Mesodermal cell (in vitro differentiated cells): ENCODE measurements at regions not wholly inside any gene's neighbourhood (a gene's known extent, or its start where the extent isn't known, plus 50 kb on each side); places are given as distances from the start of the nearest gene placed in this dataset.
"Not testable (repeated sequence)": the region's sequence is repeated elsewhere in the genome, so short reads cannot be mapped to it uniquely, and the experiment has no call there.

Experiments
- H3K27ac ChIP-seq: 2 replicates; pipeline ENCODE4 v1.7.0; 2013; ENCODE audit warnings: mild to moderate bottlenecking, low read depth, low read length, moderate library complexity; ENCODE audit not compliant: severe bottlenecking
- H3K36me3 ChIP-seq: 2 replicates; pipeline ENCODE4 v1.7.1; 2013; ENCODE audit warnings: mild to moderate bottlenecking, low read length, moderate library complexity; ENCODE audit not compliant: control insufficient read depth, insufficient read depth
- H3K4me1 ChIP-seq: one replicate; pipeline ENCODE4 v1.7.1; 2013; ENCODE audit warnings: mild to moderate bottlenecking, low read length; ENCODE audit not compliant: insufficient read depth, control insufficient read depth, poor library complexity, severe bottlenecking
- H3K4me3 ChIP-seq: 2 replicates; pipeline ENCODE4 v1.7.0; 2013; ENCODE audit warnings: low read length, control low read depth, mild to moderate bottlenecking; ENCODE audit not compliant: insufficient read depth, poor library complexity, severe bottlenecking; ENCODE audit errors: extremely low read depth
- H3K9me3 ChIP-seq: 2 replicates; pipeline ENCODE4 v1.7.1; 2013; ENCODE audit warnings: mild to moderate bottlenecking, low read length, moderate library complexity; ENCODE audit not compliant: control insufficient read depth
- WGBS, 2 experiments: methylation state at CpG; one replicate each; pipeline ENCODE4 v1.1.5; 2013; ENCODE audit warnings: missing lambda C conversion rate in 2 of 2; ENCODE audit not compliant: insufficient coverage in 2 of 2; 5-methylcytosine and 5-hydroxymethylcytosine counted together

DNA sequence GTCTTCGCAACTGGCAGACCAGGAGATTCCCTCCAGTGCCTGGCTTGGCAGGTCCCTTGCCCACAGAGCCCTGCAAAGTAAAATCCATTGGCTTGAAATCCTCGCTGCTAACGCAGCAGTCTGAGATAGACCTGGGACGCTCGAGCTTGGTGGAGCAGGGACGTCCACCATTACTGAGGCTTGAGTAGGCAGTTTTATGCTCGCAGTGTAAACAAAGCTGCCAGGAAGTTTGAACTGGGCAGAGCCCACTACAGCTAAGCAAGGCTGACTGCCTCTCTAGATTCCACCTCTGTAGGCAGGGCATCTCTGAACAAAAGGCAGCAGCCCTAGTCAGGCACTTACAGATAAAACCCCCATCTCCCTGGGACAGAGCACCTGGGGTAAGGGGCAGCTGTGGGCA, 205.0 kb upstream of the MME start:
- Histone ChIP-seq H3K4me3 (no peak overlapping the region), H3K9me3 (no peaks in the 10 kb centered on the region), H3K27ac (no peak overlapping the region), H3K4me1 (no peaks in the 10 kb centered on the region), H3K36me3 (no peaks in the 10 kb centered on the region)
- WGBS, 2 experiments, result 93 to 98% methylated on average over 7 of the region's 7 CpGs

DNA sequence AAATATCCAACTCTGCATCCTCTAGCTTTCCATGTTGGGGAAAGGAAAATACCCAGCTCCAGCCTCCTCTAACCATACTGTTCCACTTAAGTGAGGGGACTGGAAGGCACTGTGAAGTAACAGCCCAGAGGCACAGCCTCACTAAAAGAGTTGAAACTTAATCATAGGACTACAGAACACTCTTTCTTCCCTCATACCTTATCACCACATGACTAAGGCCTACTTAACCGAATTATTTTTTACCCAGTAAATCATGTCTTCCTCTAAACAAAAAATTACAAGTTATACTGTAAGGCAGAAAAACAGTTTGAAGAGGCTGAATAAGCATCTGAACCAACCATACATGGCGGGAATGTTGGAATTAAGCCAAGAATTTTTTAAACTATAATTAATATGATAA, 207.4 kb upstream of the MME start:
- Histone ChIP-seq H3K4me3 (no peak overlapping the region), H3K36me3 (no peaks in the 10 kb centered on the region), H3K9me3 (no peaks in the 10 kb centered on the region), H3K27ac (no peak overlapping the region), H3K4me1 (no peaks in the 10 kb centered on the region)
- no CpG with 5 or more reads among the region's 2 CpGs for WGBS, 2 experiments

GRCh38 chr3:154872074-154872473, 208.0 kb upstream of the MME start:
- no peaks in the 10 kb centered on the region for H3K9me3 ChIP-seq
- 88 to 90% methylated on average over 5 to 6 of the region's 6 CpGs for WGBS, 2 experiments
- H3K36me3 ChIP-seq, result no peaks in the 10 kb centered on the region
- no peak overlapping the region for H3K27ac ChIP-seq
- H3K4me3 ChIP-seq, result no peak overlapping the region
- H3K4me1 ChIP-seq, result no peaks in the 10 kb centered on the region

GRCh38 chr3:154864947-154865346, 215.2 kb upstream of the MME start:
- H3K9me3 ChIP-seq, result no peaks in the 10 kb centered on the region
- peaks cover 3% of the 10 kb centered on the region for H3K4me1 ChIP-seq
- no CpG with 5 or more reads among the region's 1 CpG for WGBS, 2 experiments
- H3K36me3 ChIP-seq, result no peaks in the 10 kb centered on the region
- no peak overlapping the region for H3K4me3 ChIP-seq
- no peak overlapping the region for H3K27ac ChIP-seq

- Histone ChIP-seq H3K4me1 (peaks cover 3% of the 10 kb centered on the region), H3K9me3 (no peaks in the 10 kb centered on the region), H3K4me3 (no peak overlapping the region), H3K36me3 (no peaks in the 10 kb centered on the region), H3K27ac (no peak overlapping the region)
Measured at GRCh38 chr3:154862265-154862664, 217.9 kb upstream of the MME start.

GRCh38 chr3:154852998-154853397, 227.1 kb upstream of the MME start:
- H3K36me3 ChIP-seq, H3K4me3 ChIP-seq, H3K27ac ChIP-seq, H3K9me3 ChIP-seq, H3K4me1 ChIP-seq: not testable (repeated sequence)
- WGBS, 2 experiments, result no CpG with 5 or more reads among the region's 3 CpGs

GRCh38 chr3:154852515-154852914, 227.6 kb upstream of the MME start:
- no peak overlapping the region for H3K27ac ChIP-seq
- 100% methylated on average over 1 of the region's 1 CpG; no CpG with 5 or more reads in 1 of the 2 experiments for WGBS, 2 experiments
- H3K36me3 ChIP-seq, result no peaks in the 10 kb centered on the region
- H3K4me1 ChIP-seq, result no peaks in the 10 kb centered on the region
- no peak overlapping the region for H3K4me3 ChIP-seq
- H3K9me3 ChIP-seq, result no peaks in the 10 kb centered on the region

- no peak overlapping the region for H3K27ac ChIP-seq
- H3K4me1 ChIP-seq, result no peaks in the 10 kb centered on the region
- H3K36me3 ChIP-seq, result no peaks in the 10 kb centered on the region
- no peaks in the 10 kb centered on the region for H3K9me3 ChIP-seq
- no peak overlapping the region for H3K4me3 ChIP-seq
Measured at GRCh38 chr3:154851644-154852043, 228.5 kb upstream of the MME start.

- WGBS, 2 experiments, result 100% methylated on average over 1 of the region's 2 CpGs; no CpG with 5 or more reads in 1 of the 2 experiments
- no peaks in the 10 kb centered on the region for H3K4me1 ChIP-seq
- no peak overlapping the region for H3K4me3 ChIP-seq
- no peaks in the 10 kb centered on the region for H3K9me3 ChIP-seq
- no peaks in the 10 kb centered on the region for H3K36me3 ChIP-seq
- H3K27ac ChIP-seq, result no peak overlapping the region
Measured at GRCh38 chr3:154850921-154851320, 229.2 kb upstream of the MME start.

DNA sequence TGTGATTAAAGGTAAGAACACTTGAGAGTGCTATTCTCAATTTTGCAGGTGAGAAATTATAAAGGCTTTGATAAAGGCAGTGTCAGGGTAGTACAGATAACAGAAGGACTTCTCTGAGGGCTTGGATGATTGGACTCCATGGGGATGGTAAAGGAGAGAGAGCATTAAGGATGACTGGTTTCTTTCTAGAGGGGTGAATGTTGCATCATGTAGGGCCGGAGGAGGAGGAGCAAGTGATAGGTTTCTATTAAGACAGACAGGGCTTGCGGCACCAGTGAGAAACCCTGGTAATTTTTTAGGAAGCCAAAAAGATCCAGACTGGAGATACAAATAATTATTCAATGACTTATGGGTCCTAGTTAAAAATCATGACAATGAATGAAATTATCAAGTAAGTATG, 230.7 kb upstream of the MME start:
- Histone ChIP-seq H3K4me3 (no peak overlapping the region), H3K9me3 (no peaks in the 10 kb centered on the region), H3K36me3 (no peaks in the 10 kb centered on the region), H3K27ac (no peak overlapping the region), H3K4me1 (no peaks in the 10 kb centered on the region)
- WGBS, 2 experiments, result 20% methylated on average over 1 of the region's 2 CpGs; no CpG with 5 or more reads in 1 of the 2 experiments

GRCh38 chr3:154844863-154845262, 235.3 kb upstream of the MME start:
- Histone ChIP-seq H3K4me3 (no peak overlapping the region), H3K4me1 (no peaks in the 10 kb centered on the region), H3K9me3 (no peaks in the 10 kb centered on the region), H3K27ac (no peak overlapping the region), H3K36me3 (no peaks in the 10 kb centered on the region)
- no CpG with 5 or more reads among the region's 1 CpG for WGBS, 2 experiments

GRCh38 chr3:154843647-154844046, 236.5 kb upstream of the MME start:
- H3K4me1 ChIP-seq, result no peaks in the 10 kb centered on the region
- H3K36me3 ChIP-seq, result no peaks in the 10 kb centered on the region
- H3K4me3 ChIP-seq, result no peak overlapping the region
- no CpG with 5 or more reads among the region's 1 CpG for WGBS, 2 experiments
- no peak overlapping the region for H3K27ac ChIP-seq
- H3K9me3 ChIP-seq, result no peaks in the 10 kb centered on the region
